GM19035 (cell line): ENCODE measurements at regions not wholly inside any gene's neighbourhood (a gene's known extent, or its start where the extent isn't known, plus 50 kb on each side); places are given as distances from the start of the nearest gene placed in this dataset.
"Not testable (repeated sequence)": the region's sequence is repeated elsewhere in the genome, so short reads cannot be mapped to it uniquely, and the experiment has no call there.

Experiments used
- ATAC-seq: cut with Tn5 transposase; IDR thresholded peaks from one replicate; pipeline ENCODE4 v1.9.1; 2021; ENCODE audit not compliant: unreplicated experiment

DNA sequence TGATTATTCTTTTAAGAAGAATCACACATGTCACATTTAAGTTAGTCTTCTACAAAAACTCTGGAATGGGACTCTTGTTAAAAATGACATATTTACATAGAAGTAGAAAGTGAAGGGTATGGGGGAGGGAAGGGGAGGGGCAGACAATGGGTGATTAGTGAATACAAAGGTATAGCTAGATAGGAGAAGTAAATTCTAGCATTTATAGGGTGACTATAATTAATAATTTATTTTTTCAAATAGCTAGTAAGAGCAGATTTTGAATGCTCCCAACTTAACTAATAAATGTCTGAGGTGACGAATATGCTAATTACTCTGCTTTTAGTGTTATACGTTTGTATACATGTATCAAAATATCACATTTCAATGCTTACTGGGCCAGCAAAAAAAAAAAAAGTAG is 59.4 kb downstream of the BLTP3B start:
- no peak for ATAC-seq

- not testable (repeated sequence) for ATAC-seq
Observed at GRCh38 chr12:100078777-100079176, 63.9 kb downstream of the BLTP3B start.

GRCh38 chr12:100077367-100077766 is 65.3 kb downstream of the BLTP3B start:
- no peak for ATAC-seq

DNA sequence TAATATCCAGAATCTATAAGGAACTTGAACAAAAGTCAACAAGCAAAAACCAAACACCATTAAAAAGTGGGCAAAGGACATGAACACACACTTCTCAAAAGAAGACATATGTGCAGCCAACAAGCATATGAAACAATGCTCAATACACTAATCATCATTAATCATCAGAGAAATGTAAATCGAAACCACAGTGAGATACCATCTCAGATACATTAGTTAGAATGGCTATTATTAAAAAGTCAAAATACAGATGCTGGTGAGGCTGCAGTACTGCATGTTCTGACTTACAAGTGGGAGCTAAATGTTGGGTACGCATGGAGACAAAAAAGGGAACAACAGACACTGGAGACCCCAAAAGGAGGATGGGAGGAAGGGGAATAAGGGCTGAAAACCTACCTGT is 67.1 kb downstream of the BLTP3B start:
- ATAC-seq, result no peak

- no peak for ATAC-seq
Observed at GRCh38 chr12:100069795-100070194, 72.9 kb downstream of the BLTP3B start.

DNA sequence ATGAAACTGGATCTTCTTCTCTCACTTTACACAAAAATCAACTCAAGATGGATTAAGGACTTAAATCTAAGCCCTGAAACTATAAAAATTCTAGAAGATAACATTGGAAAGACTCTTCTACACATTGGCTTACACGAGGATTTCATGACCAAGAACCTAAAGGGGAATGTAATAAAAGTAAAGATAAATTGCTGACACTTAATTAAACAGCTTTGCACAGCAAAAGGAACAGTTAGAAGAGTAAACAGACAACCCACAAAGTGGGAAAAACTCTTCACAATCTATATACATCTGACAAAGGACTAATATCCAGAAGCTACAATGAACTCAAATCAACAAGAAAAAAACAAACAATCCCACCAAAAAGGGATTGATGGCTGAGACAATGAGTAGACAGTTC is 74.4 kb downstream of the BLTP3B start:
- no peak for ATAC-seq

- no peak for ATAC-seq
Observed at GRCh38 chr12:100061814-100062213, 77.1 kb upstream of the ANKS1B start.

- peak; percentile 51 for ATAC-seq
Observed at GRCh38 chr12:100058482-100059029, 73.8 kb upstream of the ANKS1B start.

DNA sequence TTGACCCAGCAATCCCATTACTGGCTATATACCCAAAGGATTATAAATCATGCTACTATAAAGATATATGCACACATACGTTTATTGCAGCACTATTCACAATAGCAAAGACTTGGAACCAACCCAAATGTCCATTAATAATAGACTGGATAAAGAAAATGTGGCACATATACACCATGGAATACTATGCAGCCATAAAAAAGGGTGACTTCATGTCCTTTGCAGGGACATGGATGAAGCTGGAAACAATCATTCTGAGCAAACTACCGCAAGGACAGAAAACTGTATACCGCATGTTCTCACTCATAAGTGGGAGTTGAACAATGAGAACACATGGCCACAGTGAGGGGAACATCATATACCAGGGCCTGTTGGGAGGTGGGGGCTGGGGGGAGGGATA is 61.5 kb upstream of the ANKS1B start:
- ATAC-seq, result not testable (repeated sequence)

DNA sequence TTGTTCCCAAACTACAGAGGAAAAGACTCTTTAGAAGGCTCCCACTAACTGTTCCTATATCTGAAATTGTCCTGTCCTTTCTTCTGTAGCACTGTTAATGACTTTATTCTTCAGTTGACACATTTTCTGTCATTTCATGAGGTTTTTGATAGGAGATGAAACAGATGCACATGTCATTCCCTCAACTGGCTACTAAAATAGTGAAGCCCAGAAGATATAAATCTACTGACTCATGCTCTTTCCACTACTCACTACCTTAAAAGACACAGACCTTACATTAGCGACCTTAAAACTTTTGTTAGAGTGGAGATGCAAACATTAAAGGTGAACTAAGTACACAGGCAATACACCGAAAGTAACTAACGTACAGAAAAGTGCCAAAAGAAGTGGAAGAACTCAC is 59.5 kb upstream of the ANKS1B start:
- ATAC-seq, result no peak

GRCh38 chr12:100043631-100044030 is 58.9 kb upstream of the ANKS1B start:
- no peak for ATAC-seq
